Stimulated activated CD4-positive, alpha-beta T cell treated with anti-CD3 and anti-CD28 coated beads, Interleukin-1b, Interleukin-23, amount 100 ng/mL, for 24 hours (primary cell): ENCODE measurements at regions not wholly inside any gene's neighbourhood (a gene's known extent, or its start where the extent isn't known, plus 50 kb on each side); places are given as distances from the start of the nearest gene placed in this dataset.
"Not testable (repeated sequence)": the region's sequence is repeated elsewhere in the genome, so short reads cannot be mapped to it uniquely, and the experiment has no call there.

Source experiments
- DNase-seq, 4 experiments: peaks; one replicate each; pipeline ENCODE4 v3.0.0-alpha.2; 2020; ENCODE audit warnings: low read depth in 4 of 4, low spot score in 1 of 4

- DNase-seq = no peak
These were observed 383.4 kb downstream of the RAP2B start for GRCh38 chr3:153545471-153545870.

GRCh38 chr3:153547970-153548369 lies 385.9 kb downstream of the RAP2B start:
- DNase-seq = no peak

- DNase-seq = not testable (repeated sequence)
These were observed 387.7 kb downstream of the RAP2B start for GRCh38 chr3:153549686-153550085.

- no peak for DNase-seq
These were observed 389.7 kb downstream of the RAP2B start for GRCh38 chr3:153551536-153552285.

- no peak for DNase-seq
These were observed 391.0 kb downstream of the RAP2B start for GRCh38 chr3:153552887-153553604.

GRCh38 chr3:153553605-153553945 lies 391.5 kb downstream of the RAP2B start:
- DNase-seq = no peak

GRCh38 chr3:153555919-153556318 lies 393.9 kb downstream of the RAP2B start:
- no peak for DNase-seq

- not testable (repeated sequence) for DNase-seq
These were observed 397.3 kb downstream of the RAP2B start for GRCh38 chr3:153559366-153559765.

- no peak for DNase-seq
These were observed 405.0 kb downstream of the RAP2B start for GRCh38 chr3:153567011-153567410.

GRCh38 chr3:153567556-153567955 lies 405.5 kb downstream of the RAP2B start:
- no peak for DNase-seq

- DNase-seq = not testable (repeated sequence)
These were observed 408.5 kb downstream of the RAP2B start for GRCh38 chr3:153570481-153570880.

GRCh38 chr3:153572165-153572564 lies 410.1 kb downstream of the RAP2B start:
- DNase-seq = no peak

GRCh38 chr3:153572654-153573053 lies 410.6 kb downstream of the RAP2B start:
- DNase-seq = no peak

- DNase-seq = no peak
These were observed 411.5 kb downstream of the RAP2B start for GRCh38 chr3:153573481-153573880.

- DNase-seq = no peak
These were observed 412.4 kb downstream of the RAP2B start for GRCh38 chr3:153574445-153574844.

GRCh38 chr3:153577059-153577736 lies 415.2 kb downstream of the RAP2B start:
- DNase-seq = no peak

GRCh38 chr3:153578046-153578445 lies 416.0 kb downstream of the RAP2B start:
- DNase-seq = no peak

- DNase-seq = no peak
These were observed 428.0 kb downstream of the RAP2B start for GRCh38 chr3:153590051-153590450.

- DNase-seq = no peak
These were observed 429.7 kb downstream of the RAP2B start for GRCh38 chr3:153591561-153592245.

- DNase-seq = no peak
These were observed 433.3 kb downstream of the RAP2B start for GRCh38 chr3:153595186-153595815.

- DNase-seq = no peak
These were observed 434.4 kb downstream of the RAP2B start for GRCh38 chr3:153596401-153596800.
